ENCODE measurements at regions not wholly inside any gene's neighbourhood (a gene's known extent, or its start where the extent isn't known, plus 50 kb on each side); places are given as distances from the start of the nearest gene placed in this dataset.

DNA sequence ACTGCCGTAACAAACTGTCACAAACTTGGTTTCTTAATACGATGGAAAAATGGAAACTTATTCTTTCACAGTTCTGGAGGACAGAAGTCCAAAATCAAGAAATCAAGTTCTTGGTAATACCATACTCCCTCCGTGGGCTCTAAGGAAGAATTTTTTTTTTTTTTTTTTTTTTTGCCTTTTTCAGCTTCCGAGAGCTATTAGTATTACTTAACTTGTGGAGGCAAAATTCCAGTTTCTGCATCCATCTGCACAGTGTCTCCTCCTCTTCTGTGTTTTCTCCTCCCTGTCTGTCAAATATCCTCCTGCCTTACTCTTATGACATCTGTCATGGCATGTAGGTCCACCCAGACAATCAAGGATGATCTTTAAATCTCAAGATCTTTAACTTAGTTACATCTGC lies 426.6 kb downstream of the SPRY1 start:
- ChIA-PET POLR2A (no interaction called here), CTCF (interaction anchor here (1.2 kb wide), 1 partner anchor 17 kb away, joined by 3 read pairs; no protein-coding TSS in a partner anchor)
- TF ChIP-seq, protein P1, sequence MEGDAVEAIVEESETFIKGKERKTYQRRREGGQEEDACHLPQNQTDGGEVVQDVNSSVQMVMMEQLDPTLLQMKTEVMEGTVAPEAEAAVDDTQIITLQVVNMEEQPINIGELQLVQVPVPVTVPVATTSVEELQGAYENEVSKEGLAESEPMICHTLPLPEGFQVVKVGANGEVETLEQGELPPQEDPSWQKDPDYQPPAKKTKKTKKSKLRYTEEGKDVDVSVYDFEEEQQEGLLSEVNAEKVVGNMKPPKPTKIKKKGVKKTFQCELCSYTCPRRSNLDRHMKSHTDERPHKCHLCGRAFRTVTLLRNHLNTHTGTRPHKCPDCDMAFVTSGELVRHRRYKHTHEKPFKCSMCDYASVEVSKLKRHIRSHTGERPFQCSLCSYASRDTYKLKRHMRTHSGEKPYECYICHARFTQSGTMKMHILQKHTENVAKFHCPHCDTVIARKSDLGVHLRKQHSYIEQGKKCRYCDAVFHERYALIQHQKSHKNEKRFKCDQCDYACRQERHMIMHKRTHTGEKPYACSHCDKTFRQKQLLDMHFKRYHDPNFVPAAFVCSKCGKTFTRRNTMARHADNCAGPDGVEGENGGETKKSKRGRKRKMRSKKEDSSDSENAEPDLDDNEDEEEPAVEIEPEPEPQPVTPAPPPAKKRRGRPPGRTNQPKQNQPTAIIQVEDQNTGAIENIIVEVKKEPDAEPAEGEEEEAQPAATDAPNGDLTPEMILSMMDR (IDR thresholded peaks at IDR 0.05; ENCODE audit: control extremely low read depth, extremely low read depth, low read depth, missing control alignments) = no peak
- DNase-seq (ENCODE audit: extremely low spot score) = no peak

GRCh38 chr4:123824524-123824923 lies 427.9 kb downstream of the SPRY1 start:
- ChIA-PET POLR2A (no interaction called here), CTCF (no interaction called here)
- TF ChIP-seq, protein P1 (IDR thresholded peaks at IDR 0.05; ENCODE audit: control extremely low read depth, extremely low read depth, low read depth, missing control alignments) = no peak
- no peak for DNase-seq (ENCODE audit: extremely low spot score)

DNA sequence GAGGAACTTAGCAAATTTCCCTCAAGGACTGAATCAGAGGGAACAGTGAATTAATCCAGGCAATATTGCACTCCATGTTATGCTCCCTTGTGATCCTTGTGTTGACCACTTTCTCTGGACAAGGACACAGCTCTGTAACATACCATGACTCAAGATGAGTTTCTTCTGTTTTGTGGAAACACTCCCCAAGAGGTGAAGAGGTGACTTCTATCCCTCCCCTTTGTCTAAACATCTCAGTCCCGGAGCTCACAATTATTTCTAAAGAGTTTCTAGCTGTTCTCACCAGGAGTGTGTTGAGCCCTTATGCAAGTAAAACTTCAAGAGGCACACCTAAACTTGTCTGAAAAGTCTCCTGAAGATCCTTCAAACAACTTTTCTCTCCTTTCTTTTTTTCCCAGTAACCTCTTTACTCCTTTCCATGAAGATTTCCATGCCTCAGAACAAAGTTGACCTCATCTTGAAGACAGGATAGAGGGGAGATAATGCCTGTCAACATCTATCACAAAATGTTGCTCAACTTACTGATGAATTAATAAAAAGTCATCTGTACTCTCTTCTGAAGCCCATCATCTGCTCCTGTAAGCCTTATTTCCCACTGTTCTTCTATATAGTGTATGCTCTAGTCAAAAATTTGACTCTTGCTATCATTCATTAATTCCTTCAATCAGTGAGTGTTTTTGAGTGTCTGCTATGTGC lies 429.1 kb downstream of the SPRY1 start:
- CTCF ChIA-PET = no interaction called here
- TF ChIP-seq, protein P1 (IDR thresholded peaks at IDR 0.05; ENCODE audit: control extremely low read depth, extremely low read depth, low read depth, missing control alignments) = no peak

DNA sequence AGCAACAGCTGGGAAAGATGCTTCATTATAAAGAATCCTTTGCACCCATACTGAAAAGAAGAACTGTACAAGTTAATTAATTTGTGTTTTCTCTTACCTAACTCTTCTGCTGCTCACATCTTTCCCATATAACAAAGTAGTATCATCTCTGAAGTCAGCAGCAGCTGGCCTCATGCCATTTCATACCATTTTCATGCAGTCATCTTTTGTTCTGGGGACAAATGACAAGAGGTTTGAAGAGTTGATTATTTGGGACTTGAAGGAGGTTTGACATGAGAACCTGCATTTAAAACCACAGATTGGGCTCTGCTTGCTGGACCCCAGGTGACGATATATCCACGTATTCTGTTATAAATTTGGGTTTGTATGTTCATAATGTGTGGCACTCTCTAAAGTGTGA lies 430.3 kb downstream of the SPRY1 start:
- TF ChIP-seq, protein P1 (IDR thresholded peaks at IDR 0.05; ENCODE audit: control extremely low read depth, extremely low read depth, low read depth, missing control alignments) = no peak
- CTCF ChIA-PET = interaction anchor here (3.3 kb wide), 1 partner anchor 54 kb away, joined by 9 read pairs; no protein-coding TSS in a partner anchor
- POLR2A ChIA-PET = no interaction called here
- no peak for DNase-seq (ENCODE audit: extremely low spot score)

More for the DNA sequence above, 429.1 kb downstream of the SPRY1 start:
- no peak for DNase-seq (ENCODE audit: extremely low spot score)
- POLR2A ChIA-PET = interaction anchor here (0.6 kb wide), 1 partner anchor 1760 kb away, joined by 3 read pairs; no protein-coding TSS in a partner anchor

DNA sequence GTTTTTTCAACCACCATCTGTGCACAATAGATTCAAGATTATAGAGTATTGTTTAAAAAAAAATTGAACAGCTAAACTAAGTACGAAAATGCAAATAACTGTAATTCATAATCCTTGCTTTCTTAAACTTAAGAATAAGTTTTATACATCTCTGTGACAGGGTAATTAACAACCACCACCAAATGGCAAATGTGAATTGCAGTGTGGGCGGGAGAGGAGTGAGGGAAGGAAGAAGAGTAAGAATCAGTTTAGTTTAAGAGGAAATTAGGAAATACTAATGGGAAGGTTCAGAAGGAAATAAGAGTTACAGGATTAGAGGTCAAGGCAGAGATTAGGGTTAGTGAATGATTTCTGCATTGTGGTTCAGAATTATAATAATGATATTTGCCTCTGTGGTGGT lies 430.9 kb downstream of the SPRY1 start:
- POLR2A ChIA-PET = no interaction called here
- TF ChIP-seq, protein P1 (IDR thresholded peaks at IDR 0.05; ENCODE audit: control extremely low read depth, extremely low read depth, low read depth, missing control alignments) = no peak
- CTCF ChIA-PET = interaction anchor here (0.7 to 3.3 kb wide), 4 partner anchors 12 to 55 kb away, joined by 3 to 9 read pairs (median 4); no protein-coding TSS in a partner anchor
- no peak for DNase-seq (ENCODE audit: extremely low spot score)

GRCh38 chr4:123830930-123831329 lies 434.3 kb downstream of the SPRY1 start:
- CTCF ChIA-PET = interaction anchor here (1.1 kb wide), 1 partner anchor 14 kb away, joined by 4 read pairs; no protein-coding TSS in a partner anchor
- POLR2A ChIA-PET = no interaction called here
- no peak for DNase-seq (ENCODE audit: extremely low spot score)
- TF ChIP-seq, protein P1 (IDR thresholded peaks at IDR 0.05; ENCODE audit: control extremely low read depth, extremely low read depth, low read depth, missing control alignments) = no peak
